ENCODE measurements at regions not wholly inside any gene's neighbourhood (a gene's known extent, or its start where the extent isn't known, plus 50 kb on each side); places are given as distances from the start of the nearest gene placed in this dataset.

GRCh38 chr11:113613619-113614018, 92.5 kb downstream of the TMPRSS5 start:
- H3K79me2 ChIP-seq (ENCODE audit: insufficient read depth, low read depth, low read length) = no peaks in the 10 kb centered on the region
- H3K9me3 ChIP-seq (ENCODE audit: low read length) = no peaks in the 10 kb centered on the region
- H3K36me3 ChIP-seq (ENCODE audit: insufficient read depth, low read length) = no peaks in the 10 kb centered on the region
- H2AFZ ChIP-seq (ENCODE audit: low read length) = no peak overlapping the region
- no TSS peak for BruUV-seq (replicated peaks)
- H3K27ac ChIP-seq (ENCODE audit: low read depth, low read length, poor library complexity, severe bottlenecking) = no peak overlapping the region
- intact Hi-C loops (cut with micrococcal nuclease; ENCODE audit: unreplicated experiment) = no loop called here
- H4K20me1 ChIP-seq (ENCODE audit: insufficient read depth, low read length) = no peaks in the 10 kb centered on the region
- no peaks in the 10 kb centered on the region for H3K9me2 ChIP-seq (ENCODE audit: insufficient read depth, low read length)
- H3K4me3 ChIP-seq (ENCODE audit: low read depth, low read length, poor library complexity, severe bottlenecking) = no peak overlapping the region
- no peak overlapping the region for H3K4me2 ChIP-seq (ENCODE audit: low read length)
- no peaks in the 10 kb centered on the region for H3K4me1 ChIP-seq (ENCODE audit: insufficient read depth, low read length, poor library complexity, severe bottlenecking)
- DNase-seq (ENCODE audit: low spot score) = no peak
- TF ChIP-seq CTCF (conservative IDR thresholded peaks at IDR 0.05; ENCODE audit: low read length) (no peak), EZH2phosphoT487 (IDR thresholded peaks at IDR 0.05; ENCODE audit: borderline replicate concordance, low read depth, low read length) (no peak)
- ChIA-PET CTCF (ENCODE audit: unreplicated experiment) (no interaction called here), POLR2A (interaction anchor here (0.6 to 1.0 kb wide), 2 partner anchors 14 to 120 kb away, joined by 3 read pairs; no protein-coding TSS in a partner anchor)

GRCh38 chr11:113604186-113604585, 101.9 kb downstream of the TMPRSS5 start:
- Histone ChIP-seq H4K20me1 (ENCODE audit: insufficient read depth, low read length) (no peaks in the 10 kb centered on the region), H3K4me2 (ENCODE audit: low read length) (no peak overlapping the region), H3K36me3 (ENCODE audit: insufficient read depth, low read length) (no peaks in the 10 kb centered on the region), H3K9me2 (ENCODE audit: insufficient read depth, low read length) (no peaks in the 10 kb centered on the region), H3K4me3 (ENCODE audit: low read depth, low read length, poor library complexity, severe bottlenecking) (no peak overlapping the region), H3K79me2 (ENCODE audit: insufficient read depth, low read depth, low read length) (no peaks in the 10 kb centered on the region), H3K27ac (ENCODE audit: low read depth, low read length, poor library complexity, severe bottlenecking) (no peak overlapping the region), H3K4me1 (ENCODE audit: insufficient read depth, low read length, poor library complexity, severe bottlenecking) (no peaks in the 10 kb centered on the region), H2AFZ (ENCODE audit: low read length) (no peak overlapping the region), H3K9me3 (ENCODE audit: low read length) (no peaks in the 10 kb centered on the region)
- no peak for DNase-seq (ENCODE audit: low spot score)
- TF ChIP-seq CTCF (conservative IDR thresholded peaks at IDR 0.05; ENCODE audit: low read length) (no peak), EZH2phosphoT487 (IDR thresholded peaks at IDR 0.05; ENCODE audit: borderline replicate concordance, low read depth, low read length) (no peak)
- CTCF ChIA-PET (ENCODE audit: unreplicated experiment) = no interaction called here
- intact Hi-C loops (cut with micrococcal nuclease; ENCODE audit: unreplicated experiment) = no loop called here
- no TSS peak for BruUV-seq (replicated peaks)
- POLR2A ChIA-PET = no interaction called here

GRCh38 chr11:113603277-113604059, 102.6 kb downstream of the TMPRSS5 start:
- no peaks in the 10 kb centered on the region for H3K36me3 ChIP-seq (ENCODE audit: insufficient read depth, low read length)
- no peaks in the 10 kb centered on the region for H3K9me3 ChIP-seq (ENCODE audit: low read length)
- POLR2A ChIA-PET = no interaction called here
- CTCF ChIA-PET (ENCODE audit: unreplicated experiment) = no interaction called here
- H3K4me3 ChIP-seq (ENCODE audit: low read depth, low read length, poor library complexity, severe bottlenecking) = no peak overlapping the region
- no peaks in the 10 kb centered on the region for H3K79me2 ChIP-seq (ENCODE audit: insufficient read depth, low read depth, low read length)
- no peak for DNase-seq (ENCODE audit: low spot score)
- H3K9me2 ChIP-seq (ENCODE audit: insufficient read depth, low read length) = no peaks in the 10 kb centered on the region
- no peaks in the 10 kb centered on the region for H4K20me1 ChIP-seq (ENCODE audit: insufficient read depth, low read length)
- no peak overlapping the region for H3K4me2 ChIP-seq (ENCODE audit: low read length)
- no peak overlapping the region for H3K27ac ChIP-seq (ENCODE audit: low read depth, low read length, poor library complexity, severe bottlenecking)
- H2AFZ ChIP-seq (ENCODE audit: low read length) = no peak overlapping the region
- intact Hi-C loops (cut with micrococcal nuclease; ENCODE audit: unreplicated experiment) = no loop called here
- no TSS peak for BruUV-seq (replicated peaks)
- H3K4me1 ChIP-seq (ENCODE audit: insufficient read depth, low read length, poor library complexity, severe bottlenecking) = no peaks in the 10 kb centered on the region
- no peak for TF ChIP-seq CTCF (conservative IDR thresholded peaks at IDR 0.05; ENCODE audit: low read length)
- no peak for TF ChIP-seq EZH2phosphoT487 (IDR thresholded peaks at IDR 0.05; ENCODE audit: borderline replicate concordance, low read depth, low read length)

All from OCI-LY7 (cell line).